ENCODE measurements at regions not wholly inside any gene's neighbourhood (a gene's known extent, or its start where the extent isn't known, plus 50 kb on each side); places are given as distances from the start of the nearest gene placed in this dataset.
A peak's percentile ranks its signal among the peaks of the same experiment; 100 is the strongest.

- no peak overlapping the region for H3K27ac ChIP-seq
- no peaks in the 10 kb centered on the region for H3K4me1 ChIP-seq
- no peak overlapping the region for H3K4me3 ChIP-seq
- no peaks in the 10 kb centered on the region for H3K9me3 ChIP-seq (replicated peaks)
- no peaks in the 10 kb centered on the region for H3K27me3 ChIP-seq
- H3K36me3 ChIP-seq, result no peaks in the 10 kb centered on the region
- DNase-seq, result no peak
These were observed 649.5 kb upstream of the CCDC179 start for GRCh38 chr11:23509821-23510220.

- H3K27me3 ChIP-seq, result no peaks in the 10 kb centered on the region
- H3K27ac ChIP-seq, result no peak overlapping the region
- DNase-seq, result no peak
- H3K36me3 ChIP-seq, result no peaks in the 10 kb centered on the region
- H3K4me1 ChIP-seq, result no peaks in the 10 kb centered on the region
- no peak overlapping the region for H3K4me3 ChIP-seq
- H3K9me3 ChIP-seq (replicated peaks), result no peaks in the 10 kb centered on the region
These were observed 658.9 kb upstream of the CCDC179 start for GRCh38 chr11:23519194-23519593.

GRCh38 chr11:23520226-23520960, 660.1 kb upstream of the CCDC179 start:
- Histone ChIP-seq H3K9me3 (replicated peaks) (no peaks in the 10 kb centered on the region), H3K4me1 (no peaks in the 10 kb centered on the region), H3K27ac (no peak overlapping the region), H3K36me3 (no peaks in the 10 kb centered on the region), H3K27me3 (no peaks in the 10 kb centered on the region), H3K4me3 (no peak overlapping the region)
- no peak for DNase-seq

GRCh38 chr11:23536907-23537306, 676.6 kb upstream of the CCDC179 start:
- Histone ChIP-seq H3K9me3 (replicated peaks) (no peaks in the 10 kb centered on the region), H3K27me3 (no peaks in the 10 kb centered on the region), H3K36me3 (no peaks in the 10 kb centered on the region), H3K4me3 (no peak overlapping the region), H3K4me1 (no peaks in the 10 kb centered on the region), H3K27ac (no peak overlapping the region)
- no peak for DNase-seq

GRCh38 chr11:23539556-23539955, 679.3 kb upstream of the CCDC179 start:
- Histone ChIP-seq H3K27ac (no peak overlapping the region), H3K36me3 (no peaks in the 10 kb centered on the region), H3K9me3 (replicated peaks) (no peaks in the 10 kb centered on the region), H3K4me3 (no peak overlapping the region), H3K4me1 (no peaks in the 10 kb centered on the region), H3K27me3 (no peaks in the 10 kb centered on the region)
- DNase-seq, result peak in 1 of 2 experiments; percentile 1

- no peak overlapping the region for H3K4me3 ChIP-seq
- no peaks in the 10 kb centered on the region for H3K36me3 ChIP-seq
- no peaks in the 10 kb centered on the region for H3K4me1 ChIP-seq
- no peak overlapping the region for H3K27ac ChIP-seq
- H3K9me3 ChIP-seq (replicated peaks), result no peaks in the 10 kb centered on the region
- peak; percentile 26 to 73 for DNase-seq
- H3K27me3 ChIP-seq, result no peaks in the 10 kb centered on the region
These were observed 679.9 kb upstream of the CCDC179 start for GRCh38 chr11:23540101-23540561.

- no peak overlapping the region for H3K27ac ChIP-seq
- H3K4me1 ChIP-seq, result no peaks in the 10 kb centered on the region
These were observed 681.9 kb upstream of the CCDC179 start for GRCh38 chr11:23542189-23542588.

GRCh38 chr11:23542816-23543215, 682.5 kb upstream of the CCDC179 start:
- no peaks in the 10 kb centered on the region for H3K36me3 ChIP-seq
- H3K27me3 ChIP-seq, result no peaks in the 10 kb centered on the region
- no peak overlapping the region for H3K4me3 ChIP-seq
- no peak for DNase-seq
- H3K4me1 ChIP-seq, result no peaks in the 10 kb centered on the region
- no peak overlapping the region for H3K27ac ChIP-seq
- no peaks in the 10 kb centered on the region for H3K9me3 ChIP-seq (replicated peaks)

More at GRCh38 chr11:23542189-23542588, 681.9 kb upstream of the CCDC179 start:
- Histone ChIP-seq H3K9me3 (replicated peaks) (no peaks in the 10 kb centered on the region), H3K4me3 (no peak overlapping the region), H3K36me3 (no peaks in the 10 kb centered on the region), H3K27me3 (no peaks in the 10 kb centered on the region)
- no peak for DNase-seq

- no peaks in the 10 kb centered on the region for H3K27me3 ChIP-seq
- H3K4me1 ChIP-seq, result no peaks in the 10 kb centered on the region
- no peaks in the 10 kb centered on the region for H3K36me3 ChIP-seq
- no peak overlapping the region for H3K4me3 ChIP-seq
- no peak overlapping the region for H3K27ac ChIP-seq
- DNase-seq, result no peak
- H3K9me3 ChIP-seq (replicated peaks), result no peaks in the 10 kb centered on the region
These were observed 683.5 kb upstream of the CCDC179 start for GRCh38 chr11:23543651-23544222.

GRCh38 chr11:23551706-23552105, 691.4 kb upstream of the CCDC179 start:
- H3K4me1 ChIP-seq, result no peaks in the 10 kb centered on the region
- no peaks in the 10 kb centered on the region for H3K9me3 ChIP-seq (replicated peaks)
- no peaks in the 10 kb centered on the region for H3K27me3 ChIP-seq
- no peak for DNase-seq
- no peak overlapping the region for H3K27ac ChIP-seq
- no peaks in the 10 kb centered on the region for H3K36me3 ChIP-seq
- no peak overlapping the region for H3K4me3 ChIP-seq

GRCh38 chr11:23554002-23554401, 693.7 kb upstream of the CCDC179 start:
- H3K9me3 ChIP-seq (replicated peaks), result no peaks in the 10 kb centered on the region
- H3K27ac ChIP-seq, result no peak overlapping the region
- H3K36me3 ChIP-seq, result no peaks in the 10 kb centered on the region
- DNase-seq, result peak in 1 of 2 experiments; percentile 26
- H3K4me1 ChIP-seq, result no peaks in the 10 kb centered on the region
- H3K27me3 ChIP-seq, result no peaks in the 10 kb centered on the region
- no peak overlapping the region for H3K4me3 ChIP-seq

- Histone ChIP-seq H3K4me1 (no peaks in the 10 kb centered on the region), H3K36me3 (no peaks in the 10 kb centered on the region), H3K27me3 (no peaks in the 10 kb centered on the region), H3K4me3 (no peak overlapping the region), H3K27ac (no peak overlapping the region), H3K9me3 (replicated peaks) (no peaks in the 10 kb centered on the region)
- no peak for DNase-seq
These were observed 694.8 kb upstream of the CCDC179 start for GRCh38 chr11:23555085-23555484.

- DNase-seq, result no peak
- Histone ChIP-seq H3K4me3 (no peak overlapping the region), H3K36me3 (no peaks in the 10 kb centered on the region), H3K27me3 (no peaks in the 10 kb centered on the region; the same call in 1 of the 2 replicates), H3K4me1 (no peaks in the 10 kb centered on the region), H3K27ac (no peak overlapping the region), H3K9me3 (replicated peaks) (no peaks in the 10 kb centered on the region)
These were observed 696.0 kb upstream of the CCDC179 start for GRCh38 chr11:23556163-23556750.

- H3K36me3 ChIP-seq, result no peaks in the 10 kb centered on the region
- H3K27ac ChIP-seq, result no peak overlapping the region
- H3K27me3 ChIP-seq, result no peaks in the 10 kb centered on the region; the same call in 1 of the 2 replicates
- H3K4me1 ChIP-seq, result no peaks in the 10 kb centered on the region
- H3K4me3 ChIP-seq, result no peak overlapping the region
- DNase-seq, result no peak
- no peaks in the 10 kb centered on the region; the same call in 1 of the 2 replicates for H3K9me3 ChIP-seq (replicated peaks)
These were observed 703.3 kb upstream of the CCDC179 start for GRCh38 chr11:23563591-23563990.

- Histone ChIP-seq H3K27ac (no peak overlapping the region), H3K36me3 (no peaks in the 10 kb centered on the region), H3K27me3 (no peaks in the 10 kb centered on the region; the same call in 1 of the 2 replicates), H3K4me3 (no peak overlapping the region), H3K4me1 (no peaks in the 10 kb centered on the region), H3K9me3 (replicated peaks) (no peaks in the 10 kb centered on the region; the same call in 1 of the 2 replicates)
- no peak for DNase-seq
These were observed 704.1 kb upstream of the CCDC179 start for GRCh38 chr11:23564370-23564769.
